Activated T-helper 1 cell treated with anti-CD3 and anti-CD28 coated beads, Interleukin-12 subunit alpha, Interleukin-12 subunit beta, Interleukin-2, Interleukin-4 antibody, amounts not matched to agents 30 ng/mL and 10 ng/mL and 1 ng/mL, durations not matched to agents 14 hours and 24 hours and 36 hours (primary cell): ENCODE measurements at regions not wholly inside any gene's neighbourhood (a gene's known extent, or its start where the extent isn't known, plus 50 kb on each side); places are given as distances from the start of the nearest gene placed in this dataset.

Source experiments
- DNase-seq: peaks from one replicate; pipeline ENCODE4 v3.0.0; 2021; ENCODE audit warnings: low spot score
- H3K27ac Mint-ChIP-seq: one replicate; pipeline ENCODE4 v1.8.0; 2021; ENCODE audit warnings: mild to moderate bottlenecking, mixed read lengths
- H3K27me3 Mint-ChIP-seq: one replicate; pipeline ENCODE4 v1.8.0; 2022; ENCODE audit warnings: mild to moderate bottlenecking, moderate library complexity, mixed read lengths; ENCODE audit not compliant: insufficient read depth
- H3K36me3 Mint-ChIP-seq: one replicate; pipeline ENCODE4 v1.8.0; 2021; ENCODE audit warnings: low read depth, mixed read lengths
- H3K4me1 Mint-ChIP-seq: one replicate; pipeline ENCODE4 v1.8.0; 2021; ENCODE audit warnings: low read depth, mixed read lengths
- H3K4me3 Mint-ChIP-seq: one replicate; pipeline ENCODE4 v1.8.0; 2021; ENCODE audit warnings: mild to moderate bottlenecking, moderate library complexity, mixed read lengths
- H3K9me3 Mint-ChIP-seq: one replicate; pipeline ENCODE4 v1.8.0; 2021; ENCODE audit warnings: mixed read lengths
- intact Hi-C: fragments of 100-400 bp; cut with micrococcal nuclease; formaldehyde crosslinking; loops from one replicate; pipeline ENCODE4 v1.15.1; 2024

DNA sequence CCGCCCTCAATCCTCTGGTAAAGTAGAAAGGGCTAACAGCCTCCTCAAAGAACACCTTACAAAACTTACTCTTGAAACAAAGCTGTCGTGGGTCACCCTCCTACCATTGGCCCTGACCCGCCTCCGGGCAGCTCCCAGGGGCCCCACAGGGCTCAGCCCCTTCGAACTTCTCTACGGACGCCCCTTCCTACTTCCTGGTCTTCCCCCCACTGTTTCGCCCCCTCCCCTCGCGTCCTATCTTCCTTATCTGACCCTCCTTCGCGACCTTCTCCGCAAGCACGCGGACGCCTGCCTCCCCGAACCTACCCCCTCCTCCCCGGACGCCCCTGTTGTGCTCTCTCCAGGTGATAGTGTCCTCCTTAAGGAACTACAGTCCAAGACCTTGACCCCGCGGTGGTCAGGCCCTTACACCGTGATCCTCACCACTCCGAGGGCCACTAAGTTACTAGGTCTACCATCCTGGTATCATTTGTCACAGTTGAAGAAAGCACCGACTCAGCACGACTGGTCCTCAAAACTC lies 963.1 kb downstream of the RPA4 start:
- Mint-ChIP-seq H3K4me1 (no peaks in the 10 kb centered on the region), H3K36me3 (no peaks in the 10 kb centered on the region), H3K4me3 (no peak overlapping the region), H3K27me3 (no peaks in the 10 kb centered on the region), H3K27ac (no peak overlapping the region), H3K9me3 (peaks cover 44% of the 10 kb centered on the region)
- DNase-seq = no peak
- intact Hi-C loops = no loop called here

GRCh38 chrX:97847885-97848679 lies 964.4 kb downstream of the RPA4 start:
- H3K9me3 Mint-ChIP-seq = peaks cover 44% of the 10 kb centered on the region
- no peaks in the 10 kb centered on the region for H3K4me1 Mint-ChIP-seq
- intact Hi-C loops = no loop called here
- DNase-seq = no peak
- no peaks in the 10 kb centered on the region for H3K27me3 Mint-ChIP-seq
- no peaks in the 10 kb centered on the region for H3K36me3 Mint-ChIP-seq
- no peak overlapping the region for H3K4me3 Mint-ChIP-seq
- H3K27ac Mint-ChIP-seq = no peak overlapping the region

- Mint-ChIP-seq H3K4me1 (no peaks in the 10 kb centered on the region), H3K27me3 (no peaks in the 10 kb centered on the region), H3K27ac (no peak overlapping the region), H3K4me3 (no peak overlapping the region), H3K9me3 (peaks cover 34% of the 10 kb centered on the region), H3K36me3 (no peaks in the 10 kb centered on the region)
- intact Hi-C loops = no loop called here
- no peak for DNase-seq
Measured at GRCh38 chrX:97849951-97850350, 966.2 kb downstream of the RPA4 start.

- Mint-ChIP-seq H3K4me1 (no peaks in the 10 kb centered on the region), H3K27ac (no peak overlapping the region), H3K27me3 (no peaks in the 10 kb centered on the region), H3K36me3 (no peaks in the 10 kb centered on the region), H3K4me3 (no peak overlapping the region), H3K9me3 (peaks cover 27% of the 10 kb centered on the region)
- no peak for DNase-seq
- intact Hi-C loops = no loop called here
Measured at GRCh38 chrX:97850911-97851310, 967.2 kb downstream of the RPA4 start.

DNA sequence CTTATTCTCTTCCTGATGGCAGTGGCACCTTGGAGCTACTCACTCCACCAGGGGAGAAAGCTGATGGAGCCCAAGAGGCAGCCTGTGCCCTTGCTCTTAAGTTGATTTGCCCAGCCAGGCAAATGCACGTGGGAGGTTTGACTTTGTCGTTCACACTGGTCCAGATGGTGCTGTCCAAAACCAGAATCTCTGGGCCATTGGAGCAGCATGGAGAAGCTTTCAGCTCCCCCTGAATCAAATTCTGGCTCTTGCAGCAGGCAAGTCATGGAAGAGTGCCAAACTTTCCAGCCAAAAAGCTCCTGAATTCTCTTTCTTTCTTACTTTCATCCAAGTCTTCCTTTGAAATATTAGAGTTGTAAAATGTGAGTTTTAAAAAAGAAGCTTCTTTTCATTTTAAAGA lies 970.4 kb downstream of the RPA4 start:
- no peak overlapping the region for H3K27ac Mint-ChIP-seq
- H3K4me1 Mint-ChIP-seq = no peaks in the 10 kb centered on the region
- DNase-seq = no peak
- no peaks in the 10 kb centered on the region for H3K27me3 Mint-ChIP-seq
- intact Hi-C loops = no loop called here
- H3K9me3 Mint-ChIP-seq = peaks cover 5% of the 10 kb centered on the region
- no peaks in the 10 kb centered on the region for H3K36me3 Mint-ChIP-seq
- H3K4me3 Mint-ChIP-seq = no peak overlapping the region

DNA sequence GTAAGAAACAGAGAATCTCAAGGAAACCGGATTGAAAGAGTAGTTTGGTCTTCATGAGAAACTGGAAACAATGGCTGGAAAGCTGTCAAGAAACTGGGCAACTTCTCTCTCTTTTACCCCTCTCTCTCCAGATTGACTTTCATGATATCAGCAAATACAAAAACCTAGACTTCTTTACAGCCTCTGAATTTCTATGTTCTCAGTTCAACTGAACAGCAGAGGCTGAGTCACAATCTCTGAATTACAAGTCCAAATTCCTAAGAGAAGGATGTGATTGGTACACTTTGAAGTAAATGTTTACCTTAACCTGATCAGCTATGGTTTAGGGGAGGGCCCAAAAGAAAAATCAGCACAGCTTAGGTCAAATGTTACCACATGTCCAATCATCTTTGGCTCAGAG lies 974.9 kb downstream of the RPA4 start:
- no peaks in the 10 kb centered on the region for H3K4me1 Mint-ChIP-seq
- no peak for DNase-seq
- no peak overlapping the region for H3K27ac Mint-ChIP-seq
- no peaks in the 10 kb centered on the region for H3K27me3 Mint-ChIP-seq
- H3K4me3 Mint-ChIP-seq = no peak overlapping the region
- intact Hi-C loops = no loop called here
- no peaks in the 10 kb centered on the region for H3K9me3 Mint-ChIP-seq
- H3K36me3 Mint-ChIP-seq = no peaks in the 10 kb centered on the region

DNA sequence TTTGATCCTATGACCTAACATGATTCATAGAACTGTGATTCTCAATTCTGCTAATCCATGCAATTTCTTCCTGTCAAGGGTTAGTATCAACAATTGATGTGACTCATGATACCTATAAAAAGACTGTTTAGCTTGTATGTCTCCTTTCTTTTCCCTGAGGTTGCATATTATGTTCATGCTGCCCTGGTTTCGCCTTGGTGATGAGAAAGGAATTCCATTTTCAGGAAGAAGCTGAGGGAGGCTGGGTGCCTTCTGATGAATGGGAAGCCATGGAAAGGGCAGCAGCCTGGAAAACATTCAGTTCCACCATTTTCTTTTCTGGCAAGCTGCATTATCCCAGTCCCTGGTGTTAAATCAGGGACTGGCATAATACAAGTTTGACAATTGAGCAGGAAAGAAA lies 976.5 kb downstream of the RPA4 start:
- no peaks in the 10 kb centered on the region for H3K4me1 Mint-ChIP-seq
- H3K9me3 Mint-ChIP-seq = no peaks in the 10 kb centered on the region
- H3K27me3 Mint-ChIP-seq = no peaks in the 10 kb centered on the region
- H3K27ac Mint-ChIP-seq = no peak overlapping the region
- intact Hi-C loops = no loop called here
- no peak for DNase-seq
- no peaks in the 10 kb centered on the region for H3K36me3 Mint-ChIP-seq
- no peak overlapping the region for H3K4me3 Mint-ChIP-seq

GRCh38 chrX:97863261-97863660 lies 979.6 kb downstream of the RPA4 start:
- DNase-seq = no peak
- Mint-ChIP-seq H3K4me3 (no peak overlapping the region), H3K9me3 (no peaks in the 10 kb centered on the region), H3K36me3 (no peaks in the 10 kb centered on the region), H3K27me3 (no peaks in the 10 kb centered on the region), H3K4me1 (no peaks in the 10 kb centered on the region), H3K27ac (no peak overlapping the region)
- intact Hi-C loops = no loop called here

DNA sequence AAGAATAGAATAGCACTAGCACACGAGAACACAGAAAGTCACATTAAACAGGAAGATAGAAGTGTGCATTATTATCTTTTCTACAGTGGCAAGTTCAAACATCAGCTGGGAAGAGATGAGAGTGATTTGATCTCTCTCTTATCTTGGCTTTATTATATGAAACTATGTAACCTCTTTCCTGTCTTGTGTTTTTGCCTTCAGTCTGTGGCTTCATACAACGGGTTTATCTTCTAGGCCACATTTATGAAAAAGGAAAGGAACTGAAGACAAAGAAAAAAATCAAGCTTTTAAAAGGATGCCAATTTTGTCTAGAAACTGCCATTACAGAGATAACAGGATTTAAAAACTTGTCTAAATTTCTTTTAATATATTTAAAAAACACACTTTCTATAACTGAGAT lies 983.6 kb downstream of the RPA4 start:
- no peaks in the 10 kb centered on the region for H3K36me3 Mint-ChIP-seq
- no peak overlapping the region for H3K27ac Mint-ChIP-seq
- H3K4me1 Mint-ChIP-seq = no peaks in the 10 kb centered on the region
- no peaks in the 10 kb centered on the region for H3K9me3 Mint-ChIP-seq
- no peak for DNase-seq
- no peak overlapping the region for H3K4me3 Mint-ChIP-seq
- intact Hi-C loops = no loop called here
- H3K27me3 Mint-ChIP-seq = no peaks in the 10 kb centered on the region

DNA sequence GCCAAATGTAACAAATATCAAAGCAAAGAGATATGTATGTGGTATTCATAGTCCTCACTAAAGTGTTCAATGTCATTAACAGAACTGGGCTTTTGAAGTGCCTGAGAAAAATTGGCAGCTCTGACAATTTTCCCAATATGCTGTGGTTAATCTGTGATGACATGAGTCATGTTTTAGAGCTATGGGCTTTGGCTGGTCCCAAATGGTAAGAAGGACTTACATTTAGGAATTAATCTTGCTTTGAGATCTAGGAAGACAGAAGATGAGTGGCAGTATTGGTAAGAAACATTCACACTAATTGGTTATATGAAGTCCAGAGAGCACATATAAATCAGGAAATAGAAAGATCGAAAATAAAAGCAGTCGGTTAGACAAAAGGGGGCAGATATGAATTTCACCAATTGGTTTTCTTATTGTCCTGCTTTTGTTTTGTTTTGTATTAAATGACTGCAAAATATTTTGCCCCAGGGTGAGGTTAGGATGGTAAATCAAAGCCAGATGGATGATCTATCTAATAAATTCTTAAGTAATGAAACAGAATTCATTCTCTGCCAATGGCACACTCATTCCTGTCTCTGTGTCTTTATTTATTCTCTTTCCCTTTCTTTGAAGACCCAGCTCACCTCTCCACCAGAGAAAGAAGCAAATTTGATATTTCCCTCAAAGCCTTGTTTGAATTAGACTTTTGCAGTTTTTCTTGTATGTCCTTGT lies 993.1 kb downstream of the RPA4 start:
- Mint-ChIP-seq H3K27me3 (no peaks in the 10 kb centered on the region), H3K9me3 (no peaks in the 10 kb centered on the region), H3K27ac (no peak overlapping the region), H3K36me3 (no peaks in the 10 kb centered on the region), H3K4me1 (no peaks in the 10 kb centered on the region), H3K4me3 (no peak overlapping the region)
- no peak for DNase-seq
- intact Hi-C loops = no loop called here

DNA sequence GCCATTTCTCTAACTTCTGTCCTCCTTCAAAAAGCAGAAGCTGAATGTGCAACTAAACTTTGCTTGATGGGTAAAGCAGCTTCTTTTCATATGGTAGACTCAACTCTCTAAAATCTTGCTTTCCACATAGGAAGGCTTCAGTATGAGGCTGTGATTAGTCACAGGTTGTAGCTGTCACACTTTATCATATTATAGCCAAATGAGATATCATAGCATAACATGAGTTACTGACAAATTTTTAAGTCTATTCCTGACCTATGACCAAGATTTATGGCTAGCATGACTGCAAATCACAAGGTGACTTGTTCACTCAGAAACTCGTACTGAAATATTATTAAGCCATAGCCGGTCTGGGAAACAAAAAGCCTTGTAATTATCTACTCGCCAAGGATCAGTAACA lies 998.6 kb downstream of the RPA4 start:
- DNase-seq = no peak
- intact Hi-C loops = no loop called here
- no peaks in the 10 kb centered on the region for H3K36me3 Mint-ChIP-seq
- H3K4me3 Mint-ChIP-seq = no peak overlapping the region
- no peaks in the 10 kb centered on the region for H3K27me3 Mint-ChIP-seq
- H3K27ac Mint-ChIP-seq = no peak overlapping the region
- H3K9me3 Mint-ChIP-seq = no peaks in the 10 kb centered on the region
- H3K4me1 Mint-ChIP-seq = no peaks in the 10 kb centered on the region

- no peaks in the 10 kb centered on the region for H3K27me3 Mint-ChIP-seq
- intact Hi-C loops = no loop called here
- H3K4me1 Mint-ChIP-seq = no peaks in the 10 kb centered on the region
- no peaks in the 10 kb centered on the region for H3K36me3 Mint-ChIP-seq
- H3K9me3 Mint-ChIP-seq = no peaks in the 10 kb centered on the region
- H3K4me3 Mint-ChIP-seq = no peak overlapping the region
- no peak overlapping the region for H3K27ac Mint-ChIP-seq
- no peak for DNase-seq
Measured at GRCh38 chrX:97895751-97896150, 1012.0 kb downstream of the RPA4 start.

GRCh38 chrX:97897998-97898397 lies 1014.3 kb downstream of the RPA4 start:
- intact Hi-C loops = no loop called here
- Mint-ChIP-seq H3K4me1 (no peaks in the 10 kb centered on the region), H3K9me3 (no peaks in the 10 kb centered on the region), H3K4me3 (no peak overlapping the region), H3K36me3 (no peaks in the 10 kb centered on the region), H3K27ac (no peak overlapping the region), H3K27me3 (no peaks in the 10 kb centered on the region)
- DNase-seq = no peak
